HG02840 (cell line): ENCODE measurements at regions not wholly inside any gene's neighbourhood (a gene's known extent, or its start where the extent isn't known, plus 50 kb on each side); places are given as distances from the start of the nearest gene placed in this dataset.
"Not testable (repeated sequence)": the region's sequence is repeated elsewhere in the genome, so short reads cannot be mapped to it uniquely, and the experiment has no call there.

Experiments used
- ATAC-seq: cut with Tn5 transposase; IDR thresholded peaks from one replicate; pipeline ENCODE4 v1.9.1; 2021; ENCODE audit warnings: mild to moderate bottlenecking, moderate library complexity, moderate number of reproducible peaks; ENCODE audit not compliant: unreplicated experiment, low FRiP score

GRCh38 chr11:67878666-67879065 is 125.2 kb downstream of the UNC93B1 start:
- not testable (repeated sequence) for ATAC-seq

GRCh38 chr11:67877316-67877715 is 126.6 kb downstream of the UNC93B1 start:
- not testable (repeated sequence) for ATAC-seq

GRCh38 chr11:67873223-67873622 is 130.7 kb downstream of the UNC93B1 start:
- ATAC-seq, result not testable (repeated sequence)

GRCh38 chr11:67871168-67871567 is 132.7 kb downstream of the UNC93B1 start:
- not testable (repeated sequence) for ATAC-seq

GRCh38 chr11:67862896-67863295 is 141.0 kb downstream of the UNC93B1 start:
- not testable (repeated sequence) for ATAC-seq

GRCh38 chr11:67859513-67860161 is 144.3 kb downstream of the UNC93B1 start:
- ATAC-seq, result not testable (repeated sequence)

GRCh38 chr11:67850747-67851146 is 153.2 kb downstream of the UNC93B1 start:
- ATAC-seq, result not testable (repeated sequence)

- not testable (repeated sequence) for ATAC-seq
These were observed 154.1 kb downstream of the UNC93B1 start for GRCh38 chr11:67849766-67850165.

GRCh38 chr11:67847896-67848875 is 155.7 kb downstream of the UNC93B1 start:
- ATAC-seq, result not testable (repeated sequence)

- ATAC-seq, result not testable (repeated sequence)
These were observed 157.6 kb downstream of the UNC93B1 start for GRCh38 chr11:67846303-67846702.

GRCh38 chr11:67845296-67845695 is 158.6 kb downstream of the UNC93B1 start:
- not testable (repeated sequence) for ATAC-seq

GRCh38 chr11:67840599-67840998 is 163.3 kb downstream of the UNC93B1 start:
- ATAC-seq, result not testable (repeated sequence)

GRCh38 chr11:67830152-67830551 is 155.7 kb upstream of the ALDH3B2 start:
- ATAC-seq, result not testable (repeated sequence)

GRCh38 chr11:67826951-67827296 is 152.5 kb upstream of the ALDH3B2 start:
- ATAC-seq, result not testable (repeated sequence)

GRCh38 chr11:67826028-67826950 is 151.9 kb upstream of the ALDH3B2 start:
- ATAC-seq, result not testable (repeated sequence)

GRCh38 chr11:67824861-67825260 is 150.4 kb upstream of the ALDH3B2 start:
- ATAC-seq, result not testable (repeated sequence)

GRCh38 chr11:67820081-67820480 is 145.7 kb upstream of the ALDH3B2 start:
- ATAC-seq, result no peak

GRCh38 chr11:67817558-67817957 is 143.1 kb upstream of the ALDH3B2 start:
- ATAC-seq, result not testable (repeated sequence)

GRCh38 chr11:67809301-67809700 is 134.9 kb upstream of the ALDH3B2 start:
- not testable (repeated sequence) for ATAC-seq

- ATAC-seq, result not testable (repeated sequence)
These were observed 133.5 kb upstream of the ALDH3B2 start for GRCh38 chr11:67807896-67808295.
